Stomach (tissue), 4 donors: ENCODE measurements at regions not wholly inside any gene's neighbourhood (a gene's known extent, or its start where the extent isn't known, plus 50 kb on each side); places are given as distances from the start of the nearest gene placed in this dataset.

ENCODE experiments used
- EP300 ChIP-seq: sonication (generic); formaldehyde crosslinking; IDR thresholded peaks from one replicate; pipeline ENCODE4 v1.6.1; 2017; ENCODE audit warnings: antibody characterized with exemption
- POLR2A ChIP-seq, 4 donors: fragments of 450-650 bp; IDR thresholded peaks; one replicate each; pipeline ENCODE4 v1.6.1; 2016; ENCODE audit warnings: antibody characterized with exemption in 4 of 4, control low read depth in 2 of 4, mild to moderate bottlenecking in 1 of 4, moderate library complexity in 1 of 4
- POLR2AphosphoS5 ChIP-seq, 3 donors: sonication (generic); formaldehyde crosslinking; IDR thresholded peaks; one replicate each; pipeline ENCODE4 v1.6.1; 2016; ENCODE audit warnings: antibody characterized with exemption in 3 of 3
- TF ChIP-seq, protein P1 (sequence below), 7 experiments: fragments of 450-650 bp in 4 of 7; fragments of 200-600 bp in 3 of 7; sonication (generic) in 3 of 7; IDR thresholded peaks; one replicate each; pipeline ENCODE4 v1.5.1; 2016 to 2019; ENCODE audit warnings: antibody characterized with exemption in 7 of 7, control low read depth in 2 of 7, mild to moderate bottlenecking in 1 of 7

DNA sequence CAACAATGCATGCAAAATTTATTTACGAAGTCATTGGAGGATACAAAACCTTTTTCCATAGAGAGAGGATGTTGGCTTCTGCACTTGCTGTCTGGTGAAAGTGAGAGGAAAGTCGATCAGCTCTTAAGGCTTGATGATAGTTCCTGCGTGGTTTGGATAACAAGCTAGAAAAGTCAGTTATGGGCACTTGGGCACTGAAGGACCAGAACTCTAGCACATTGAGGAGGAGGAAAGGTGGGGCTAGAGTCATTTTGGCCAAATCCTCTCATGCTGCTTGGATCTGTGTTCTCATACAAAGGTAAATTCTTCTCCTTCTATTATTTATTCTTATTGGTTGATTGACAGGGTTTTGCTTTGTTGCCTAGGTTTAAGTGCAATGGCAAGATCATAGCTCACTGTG, 245.9 kb upstream of the ADAMTSL1 start:
- TF ChIP-seq, protein P1, sequence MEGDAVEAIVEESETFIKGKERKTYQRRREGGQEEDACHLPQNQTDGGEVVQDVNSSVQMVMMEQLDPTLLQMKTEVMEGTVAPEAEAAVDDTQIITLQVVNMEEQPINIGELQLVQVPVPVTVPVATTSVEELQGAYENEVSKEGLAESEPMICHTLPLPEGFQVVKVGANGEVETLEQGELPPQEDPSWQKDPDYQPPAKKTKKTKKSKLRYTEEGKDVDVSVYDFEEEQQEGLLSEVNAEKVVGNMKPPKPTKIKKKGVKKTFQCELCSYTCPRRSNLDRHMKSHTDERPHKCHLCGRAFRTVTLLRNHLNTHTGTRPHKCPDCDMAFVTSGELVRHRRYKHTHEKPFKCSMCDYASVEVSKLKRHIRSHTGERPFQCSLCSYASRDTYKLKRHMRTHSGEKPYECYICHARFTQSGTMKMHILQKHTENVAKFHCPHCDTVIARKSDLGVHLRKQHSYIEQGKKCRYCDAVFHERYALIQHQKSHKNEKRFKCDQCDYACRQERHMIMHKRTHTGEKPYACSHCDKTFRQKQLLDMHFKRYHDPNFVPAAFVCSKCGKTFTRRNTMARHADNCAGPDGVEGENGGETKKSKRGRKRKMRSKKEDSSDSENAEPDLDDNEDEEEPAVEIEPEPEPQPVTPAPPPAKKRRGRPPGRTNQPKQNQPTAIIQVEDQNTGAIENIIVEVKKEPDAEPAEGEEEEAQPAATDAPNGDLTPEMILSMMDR (IDR thresholded peaks at IDR 0.05): no peak
- TF ChIP-seq POLR2A (IDR thresholded peaks at IDR 0.05) (no peak), EP300 (no peak), POLR2AphosphoS5 (IDR thresholded peaks at IDR 0.05) (no peak)
